ENCODE measurements at regions not wholly inside any gene's neighbourhood (a gene's known extent, or its start where the extent isn't known, plus 50 kb on each side); places are given as distances from the start of the nearest gene placed in this dataset.

- TF ChIP-seq CTCF (IDR thresholded peaks at IDR 0.05), result no peak
- TF ChIP-seq ZFX (IDR thresholded peaks at IDR 0.05; ENCODE audit: borderline replicate concordance), result no peak
These were observed 686.5 kb downstream of the EPHA4 start for GRCh38 chr2:220885593-220885992.

Data from 22Rv1 (cell line).